ENCODE measurements at regions not wholly inside any gene's neighbourhood (a gene's known extent, or its start where the extent isn't known, plus 50 kb on each side); places are given as distances from the start of the nearest gene placed in this dataset.

- CTCF ChIA-PET = interaction anchor here (0.6 kb wide), 1 partner anchor 466 kb away, joined by 4 read pairs; no protein-coding TSS in a partner anchor
- H3K4me1 Mint-ChIP-seq (ENCODE audit: low read depth, unreplicated experiment) = no peaks in the 10 kb centered on the region
- no peaks in the 10 kb centered on the region for H3K27me3 Mint-ChIP-seq (ENCODE audit: unreplicated experiment)
- H3K36me3 Mint-ChIP-seq (ENCODE audit: insufficient read depth, unreplicated experiment) = no peaks in the 10 kb centered on the region
- intact Hi-C loops (cut with micrococcal nuclease; ENCODE audit: unreplicated experiment) = no loop called here
- H3K27ac Mint-ChIP-seq (ENCODE audit: unreplicated experiment) = no peak overlapping the region
- H3K9me3 Mint-ChIP-seq (ENCODE audit: low read depth, unreplicated experiment) = no peaks in the 10 kb centered on the region
- no TSS peak for BruUV-seq (replicated peaks)
- no peak for DNase-seq
- no peak overlapping the region for H3K4me3 Mint-ChIP-seq (ENCODE audit: low read depth, unreplicated experiment)
- no peak for TF ChIP-seq CTCF (IDR thresholded peaks at IDR 0.05; ENCODE audit: unreplicated experiment)
Measured at GRCh38 chr6:119610754-119611153, 261.2 kb upstream of the MAN1A1 start.

- Mint-ChIP-seq H3K36me3 (ENCODE audit: insufficient read depth, unreplicated experiment) (no peaks in the 10 kb centered on the region), H3K27ac (ENCODE audit: unreplicated experiment) (no peak overlapping the region), H3K4me1 (ENCODE audit: low read depth, unreplicated experiment) (no peaks in the 10 kb centered on the region), H3K4me3 (ENCODE audit: low read depth, unreplicated experiment) (no peak overlapping the region), H3K27me3 (ENCODE audit: unreplicated experiment) (no peaks in the 10 kb centered on the region), H3K9me3 (ENCODE audit: low read depth, unreplicated experiment) (no peaks in the 10 kb centered on the region)
- no TSS peak for BruUV-seq (replicated peaks)
- no peak for TF ChIP-seq CTCF (IDR thresholded peaks at IDR 0.05; ENCODE audit: unreplicated experiment)
- intact Hi-C loops (cut with micrococcal nuclease; ENCODE audit: unreplicated experiment) = no loop called here
- DNase-seq = no peak
- CTCF ChIA-PET = no interaction called here
Measured at GRCh38 chr6:119610265-119610664, 260.7 kb upstream of the MAN1A1 start.

GRCh38 chr6:119609865-119610264, 260.3 kb upstream of the MAN1A1 start:
- no peaks in the 10 kb centered on the region for H3K4me1 Mint-ChIP-seq (ENCODE audit: low read depth, unreplicated experiment)
- no TSS peak for BruUV-seq (replicated peaks)
- H3K27ac Mint-ChIP-seq (ENCODE audit: unreplicated experiment) = no peak overlapping the region
- DNase-seq = no peak
- CTCF ChIA-PET = no interaction called here
- intact Hi-C loops (cut with micrococcal nuclease; ENCODE audit: unreplicated experiment) = no loop called here
- TF ChIP-seq CTCF (IDR thresholded peaks at IDR 0.05; ENCODE audit: unreplicated experiment) = no peak
- no peaks in the 10 kb centered on the region for H3K27me3 Mint-ChIP-seq (ENCODE audit: unreplicated experiment)
- no peak overlapping the region for H3K4me3 Mint-ChIP-seq (ENCODE audit: low read depth, unreplicated experiment)
- no peaks in the 10 kb centered on the region for H3K36me3 Mint-ChIP-seq (ENCODE audit: insufficient read depth, unreplicated experiment)
- H3K9me3 Mint-ChIP-seq (ENCODE audit: low read depth, unreplicated experiment) = no peaks in the 10 kb centered on the region

- intact Hi-C loops (cut with micrococcal nuclease; ENCODE audit: unreplicated experiment) = no loop called here
- Mint-ChIP-seq H3K27ac (ENCODE audit: unreplicated experiment) (no peak overlapping the region), H3K9me3 (ENCODE audit: low read depth, unreplicated experiment) (no peaks in the 10 kb centered on the region), H3K4me3 (ENCODE audit: low read depth, unreplicated experiment) (no peak overlapping the region), H3K27me3 (ENCODE audit: unreplicated experiment) (no peaks in the 10 kb centered on the region), H3K4me1 (ENCODE audit: low read depth, unreplicated experiment) (no peaks in the 10 kb centered on the region), H3K36me3 (ENCODE audit: insufficient read depth, unreplicated experiment) (no peaks in the 10 kb centered on the region)
- CTCF ChIA-PET = no interaction called here
- TF ChIP-seq CTCF (IDR thresholded peaks at IDR 0.05; ENCODE audit: unreplicated experiment) = no peak
- DNase-seq = no peak
- no TSS peak for BruUV-seq (replicated peaks)
Measured at GRCh38 chr6:119608994-119609393, 259.4 kb upstream of the MAN1A1 start.

All from Calu3 (cell line).